Ovary (tissue), 7 donors: ENCODE measurements at regions not wholly inside any gene's neighbourhood (a gene's known extent, or its start where the extent isn't known, plus 50 kb on each side); places are given as distances from the start of the nearest gene placed in this dataset.

Source experiments
- DNase-seq, 5 donors: peaks; one replicate each; pipeline ENCODE4 v3.0.0-alpha.2; 2019 to 2020
- H3K27ac ChIP-seq, 2 donors: fragments of 200-600 bp; one replicate each; pipeline versions ENCODE4 v1.5.1 to v1.8.0; 2019 to 2022
- H3K27me3 ChIP-seq: fragments of 200-600 bp; one replicate; pipeline ENCODE4 v1.8.0; 2022
- H3K36me3 ChIP-seq: fragments of 200-600 bp; sonication (generic); one replicate; pipeline ENCODE4 v1.5.1; 2019
- H3K4me1 ChIP-seq: one replicate; pipeline ENCODE4 v1.8.1; 2013; ENCODE audit warnings: mild to moderate bottlenecking, moderate library complexity; ENCODE audit not compliant: insufficient read depth
- H3K4me3 ChIP-seq: fragments of 200-600 bp; sonication (generic); one replicate; pipeline ENCODE4 v1.5.1; 2017
- H3K9me3 ChIP-seq, 2 donors: fragments of 200-600 bp in 1 of 2; sonication (generic) in 1 of 2; one replicate each; pipeline versions ENCODE4 v1.5.1 to v1.8.1; 2013 to 2019; ENCODE audit warnings: mild to moderate bottlenecking in 1 of 2, moderate library complexity in 1 of 2
- CTCF ChIP-seq, 3 donors: fragments of 450-650 bp in 2 of 3; fragments of 200-600 bp in 1 of 3; IDR thresholded peaks; one replicate each; pipeline versions ENCODE4 v1.5.1 to v1.8.0; 2016 to 2022; ENCODE audit warnings: antibody characterized with exemption in 3 of 3, mild to moderate bottlenecking in 1 of 3
- EP300 ChIP-seq: sonication (generic); formaldehyde crosslinking; IDR thresholded peaks from one replicate; pipeline ENCODE4 v1.6.1; 2017; ENCODE audit warnings: antibody characterized with exemption
- POLR2A ChIP-seq: fragments of 450-650 bp; IDR thresholded peaks from one replicate; pipeline ENCODE4 v1.6.1; 2017; ENCODE audit warnings: antibody characterized with exemption, mild to moderate bottlenecking, moderate library complexity
- WGBS, 3 donors: extraction: QIAGEN DNeasy Blood & Tissue Kit in 1 of 3; methylation state at CpG; one replicate each; pipeline versions ENCODE4 v1.1.5 to v1.1.7; 2013 to 2017; 5-methylcytosine and 5-hydroxymethylcytosine counted together
- intact Hi-C, 4 donors: fragments of 100-400 bp; cut with DNase I; formaldehyde crosslinking; loops; one replicate each; pipeline versions ENCODE4 v1.11.0 to v1.15.1; 2022 to 2023
- donor health status: DM: no; HTN: no; CAD: no; lungs with moderate emphysema.
- donor health status: DM: no; HTN: no; CAD: no.
- donor health status: Bipolar disorder and iron deficiency.
- donor health status: DM: no; HTN: no; CAD: no.
- donor health status: DM: yes; HTN: yes; CAD: no.

GRCh38 chrX:5586726-5587125 is 641.9 kb downstream of the NLGN4X start:
- Histone ChIP-seq H3K27me3 (no peaks in the 10 kb centered on the region), H3K36me3 (no peaks in the 10 kb centered on the region), H3K4me1 (no peaks in the 10 kb centered on the region), H3K4me3 (no peak overlapping the region), H3K27ac (no peak overlapping the region), H3K9me3 (no peaks in the 10 kb centered on the region)
- TF ChIP-seq CTCF (IDR thresholded peaks at IDR 0.05) (no peak), POLR2A (no peak), EP300 (no peak)
- DNase-seq = no peak
- intact Hi-C loops = no loop called here

- H3K27me3 ChIP-seq = no peaks in the 10 kb centered on the region
- H3K4me3 ChIP-seq = no peak overlapping the region
- no peaks in the 10 kb centered on the region for H3K36me3 ChIP-seq
- H3K27ac ChIP-seq = no peak overlapping the region
- TF ChIP-seq POLR2A = no peak
- no peak for TF ChIP-seq EP300
- no peak for TF ChIP-seq CTCF (IDR thresholded peaks at IDR 0.05)
- no peak for DNase-seq
- no peaks in the 10 kb centered on the region for H3K9me3 ChIP-seq
- H3K4me1 ChIP-seq = no peaks in the 10 kb centered on the region
- 67 to 86% (median 85%) methylated on average over 1 of the region's 1 CpG for WGBS, 3 donors
- intact Hi-C loops = no loop called here
These were observed 653.3 kb downstream of the NLGN4X start for GRCh38 chrX:5575407-5575806.

- intact Hi-C loops = no loop called here
- no peaks in the 10 kb centered on the region for H3K27me3 ChIP-seq
- DNase-seq = no peak
- no peaks in the 10 kb centered on the region for H3K9me3 ChIP-seq
- H3K4me1 ChIP-seq = no peaks in the 10 kb centered on the region
- WGBS, 3 donors = 73 to 85% (median 83%) methylated on average over 3 of the region's 3 CpGs
- no peak overlapping the region for H3K4me3 ChIP-seq
- TF ChIP-seq POLR2A (no peak), CTCF (IDR thresholded peaks at IDR 0.05) (no peak), EP300 (no peak)
- no peak overlapping the region for H3K27ac ChIP-seq
- no peaks in the 10 kb centered on the region for H3K36me3 ChIP-seq
These were observed 659.7 kb downstream of the NLGN4X start for GRCh38 chrX:5568934-5569333.

- H3K36me3 ChIP-seq = no peaks in the 10 kb centered on the region
- TF ChIP-seq POLR2A (no peak), EP300 (no peak), CTCF (IDR thresholded peaks at IDR 0.05) (no peak)
- H3K4me1 ChIP-seq = no peaks in the 10 kb centered on the region
- DNase-seq = no peak
- H3K9me3 ChIP-seq = no peaks in the 10 kb centered on the region
- H3K27ac ChIP-seq = no peak overlapping the region
- WGBS, 3 donors = 75 to 86% (median 86%) methylated on average over 2 of the region's 2 CpGs
- H3K4me3 ChIP-seq = no peak overlapping the region
- intact Hi-C loops = no loop called here
- H3K27me3 ChIP-seq = no peaks in the 10 kb centered on the region
These were observed 669.3 kb downstream of the NLGN4X start for GRCh38 chrX:5559386-5559785.

- TF ChIP-seq POLR2A = no peak
- no peak for TF ChIP-seq CTCF (IDR thresholded peaks at IDR 0.05)
- H3K9me3 ChIP-seq = no peaks in the 10 kb centered on the region
- H3K4me1 ChIP-seq = no peaks in the 10 kb centered on the region
- no peak overlapping the region for H3K4me3 ChIP-seq
- intact Hi-C loops = no loop called here
- DNase-seq = no peak
- no peaks in the 10 kb centered on the region for H3K36me3 ChIP-seq
- no peak overlapping the region for H3K27ac ChIP-seq
- no peaks in the 10 kb centered on the region for H3K27me3 ChIP-seq
- WGBS, 3 donors = 3 to 13% (median 12%) methylated on average over 2 of the region's 2 CpGs
These were observed 679.2 kb downstream of the NLGN4X start for GRCh38 chrX:5549512-5549911.
